Duodenal mucosa (tissue), 2 donors: ENCODE measurements at regions not wholly inside any gene's neighbourhood (a gene's known extent, or its start where the extent isn't known, plus 50 kb on each side); places are given as distances from the start of the nearest gene placed in this dataset.
"Not testable (repeated sequence)": the region's sequence is repeated elsewhere in the genome, so short reads cannot be mapped to it uniquely, and the experiment has no call there.

Source experiments
- H3K27ac ChIP-seq: one replicate; pipeline ENCODE4 v1.7.0; 2013; ENCODE audit warnings: low read depth, low read length
- H3K27me3 ChIP-seq, 2 donors: one replicate each; pipeline ENCODE4 v1.7.0; 2013; ENCODE audit warnings: low read length in 2 of 2, control low read depth in 1 of 2; ENCODE audit not compliant: insufficient read depth in 2 of 2, control insufficient read depth in 1 of 2
- H3K36me3 ChIP-seq, 2 donors: one replicate each; pipeline ENCODE4 v1.7.0; 2013; ENCODE audit warnings: low read length in 2 of 2, control low read depth in 1 of 2; ENCODE audit not compliant: insufficient read depth in 2 of 2, control insufficient read depth in 1 of 2
- H3K4me1 ChIP-seq, 2 donors: one replicate each; pipeline ENCODE4 v1.7.0; 2013; ENCODE audit warnings: low read length in 2 of 2, control low read depth in 1 of 2; ENCODE audit not compliant: insufficient read depth in 2 of 2, control insufficient read depth in 1 of 2
- H3K4me3 ChIP-seq, 2 donors: one replicate each; pipeline ENCODE4 v1.7.0; 2013; ENCODE audit warnings: low read length in 2 of 2, low read depth in 1 of 2
- H3K9ac ChIP-seq, 2 donors: one replicate each; pipeline ENCODE4 v1.7.0; 2013; ENCODE audit warnings: low read length in 2 of 2, low read depth in 1 of 2
- H3K9me3 ChIP-seq, 2 donors: one replicate each; pipeline ENCODE4 v1.7.0; 2013; ENCODE audit warnings: low read length in 2 of 2, control low read depth in 1 of 2; ENCODE audit not compliant: control insufficient read depth in 1 of 2

DNA sequence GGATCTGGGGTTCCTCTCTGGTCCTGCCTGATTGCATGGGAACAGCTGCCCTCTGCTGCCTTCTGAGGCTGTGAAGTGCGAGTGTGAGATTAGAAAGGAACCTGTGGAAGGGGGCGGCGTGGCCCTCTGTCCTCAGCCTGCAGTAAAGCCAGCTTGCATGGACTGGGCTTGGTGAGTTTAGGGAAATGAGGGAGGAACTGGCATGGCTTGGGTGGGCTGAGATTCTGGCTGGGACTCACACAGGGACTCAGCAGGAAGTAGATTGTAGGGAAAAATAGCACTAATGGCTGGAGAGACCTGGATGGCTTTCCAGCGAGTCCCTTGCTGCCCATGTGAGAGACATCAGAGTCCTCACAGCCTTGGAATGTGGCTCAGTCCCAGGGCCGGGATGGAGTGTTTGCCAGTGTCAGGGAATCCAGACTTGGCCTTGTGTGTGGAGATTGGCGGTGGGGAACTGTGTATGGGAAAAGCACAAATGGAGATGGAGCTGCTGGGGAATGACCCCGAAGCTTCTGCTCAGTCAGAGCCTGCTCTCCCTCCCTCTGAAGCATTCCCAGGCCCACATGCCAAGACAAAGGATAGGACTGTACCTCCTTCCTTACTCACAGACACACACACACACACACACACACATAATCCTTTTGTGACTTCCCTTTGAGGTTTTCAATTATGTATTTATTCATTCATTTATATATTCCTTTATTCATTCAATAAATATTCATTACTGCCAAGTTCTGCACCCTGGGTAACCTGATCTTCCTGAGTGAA lies 115.4 kb downstream of the ACAA2 start:
- Histone ChIP-seq H3K4me1 (no peaks in the 10 kb centered on the region), H3K27ac (no peak overlapping the region), H3K4me3 (no peak overlapping the region), H3K9me3 (no peaks in the 10 kb centered on the region), H3K9ac (no peak overlapping the region), H3K27me3 (no peaks in the 10 kb centered on the region), H3K36me3 (no peaks in the 10 kb centered on the region)

DNA sequence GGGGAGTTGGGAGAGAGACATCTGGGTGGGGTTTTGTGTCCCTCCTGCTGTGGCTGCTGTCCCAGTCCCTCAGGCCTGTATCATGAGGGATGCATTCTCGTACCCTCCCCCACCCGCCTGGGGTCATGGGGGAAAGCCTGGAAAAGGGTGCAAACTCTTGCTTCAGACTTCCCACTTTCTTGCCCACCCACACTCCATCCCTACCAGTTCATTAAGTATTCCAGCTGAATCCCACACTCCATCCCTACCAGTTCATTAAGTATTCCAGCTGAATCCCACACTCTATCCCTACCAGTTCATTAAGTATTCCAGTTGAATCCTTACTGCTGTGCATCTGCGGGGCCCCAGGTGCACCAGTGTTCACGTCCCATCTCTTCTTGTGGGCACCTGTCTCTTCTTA lies 116.3 kb downstream of the ACAA2 start:
- Histone ChIP-seq H3K27me3 (no peaks in the 10 kb centered on the region), H3K9me3 (no peaks in the 10 kb centered on the region), H3K9ac (no peak overlapping the region), H3K27ac (no peak overlapping the region), H3K4me1 (no peaks in the 10 kb centered on the region), H3K36me3 (no peaks in the 10 kb centered on the region), H3K4me3 (no peak overlapping the region)

DNA sequence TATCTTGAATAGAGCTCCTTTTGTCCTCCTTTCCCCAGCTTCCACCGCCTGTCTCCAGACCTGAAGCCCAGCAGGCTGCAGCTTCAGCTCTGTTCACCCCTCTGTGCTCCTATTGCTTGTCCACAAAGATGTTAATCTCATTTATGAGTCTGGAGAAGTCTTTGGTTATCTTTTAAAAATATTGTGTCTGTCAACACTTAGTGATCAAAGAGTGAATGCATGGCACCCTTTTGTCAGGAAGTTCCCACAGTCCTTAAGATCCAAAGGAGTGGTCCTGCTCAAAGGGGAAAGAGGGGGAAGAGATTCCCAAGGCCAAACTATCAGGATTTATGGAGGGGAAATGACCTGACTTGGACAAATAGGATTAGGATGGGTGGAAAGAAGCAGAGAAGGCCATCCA lies 118.9 kb downstream of the ACAA2 start:
- Histone ChIP-seq H3K27me3 (no peaks in the 10 kb centered on the region), H3K9ac (no peak overlapping the region), H3K4me1 (peaks cover 5 to 6% of the 10 kb centered on the region in 2 donors), H3K4me3 (no peak overlapping the region), H3K27ac (no peak overlapping the region), H3K36me3 (no peaks in the 10 kb centered on the region), H3K9me3 (no peaks in the 10 kb centered on the region)

DNA sequence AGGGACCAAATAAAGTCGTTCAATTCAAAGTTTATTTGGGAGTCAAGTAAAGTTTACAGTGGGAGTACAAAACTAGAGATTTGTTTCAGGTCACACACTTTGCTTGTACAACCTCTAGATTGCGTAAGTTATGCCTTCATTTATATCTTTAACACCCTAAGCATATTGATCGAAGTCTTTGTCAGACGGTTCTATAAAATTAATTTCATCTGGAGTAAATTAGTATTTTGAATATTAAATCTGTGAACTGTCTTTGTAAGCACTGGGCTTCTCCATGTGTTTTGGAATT lies 119.7 kb downstream of the ACAA2 start:
- H3K36me3 ChIP-seq: no peaks in the 10 kb centered on the region
- H3K4me3 ChIP-seq: no peak overlapping the region
- H3K9me3 ChIP-seq: no peaks in the 10 kb centered on the region
- H3K4me1 ChIP-seq: peaks cover 5 to 6% of the 10 kb centered on the region in 2 donors
- no peak overlapping the region for H3K9ac ChIP-seq
- H3K27me3 ChIP-seq: no peaks in the 10 kb centered on the region
- no peak overlapping the region for H3K27ac ChIP-seq

DNA sequence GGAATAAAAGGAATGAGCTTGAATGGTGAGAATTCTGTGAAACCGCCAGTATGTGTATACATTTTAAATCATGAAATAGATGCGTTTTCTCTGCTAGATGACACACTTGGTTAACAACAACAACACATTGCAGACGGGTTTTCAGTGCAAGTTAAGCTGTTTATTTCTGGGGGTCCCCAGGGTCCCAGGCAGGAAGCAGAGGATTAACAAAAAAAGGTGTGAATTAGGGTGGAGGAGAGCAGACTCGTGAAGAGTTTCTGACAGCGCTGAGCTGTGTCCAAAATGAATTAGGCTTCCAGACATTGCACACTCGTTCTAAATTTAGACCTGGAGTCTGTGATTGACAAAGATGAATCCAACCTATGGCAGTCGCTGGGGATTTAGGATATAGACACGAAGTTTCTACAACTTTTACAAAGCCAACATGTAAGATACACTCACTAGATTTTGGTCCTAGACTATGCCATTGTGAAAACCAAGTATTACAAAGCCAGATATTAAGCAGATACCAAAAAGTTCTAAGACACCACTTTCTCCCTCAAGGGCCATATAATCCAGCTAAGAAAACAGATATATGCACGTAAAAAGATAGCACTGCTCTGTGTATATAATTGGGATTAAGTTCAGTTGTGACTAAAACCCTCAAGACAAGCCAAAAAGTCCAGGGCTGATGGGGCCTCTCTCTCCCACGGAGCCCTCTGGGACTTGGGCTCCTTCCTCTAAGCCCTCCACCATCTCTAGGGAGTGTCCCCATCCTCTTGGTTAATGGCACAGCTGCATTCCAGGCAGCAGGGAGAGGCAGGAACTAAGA lies 120.2 kb downstream of the ACAA2 start:
- no peak overlapping the region for H3K9ac ChIP-seq
- no peak overlapping the region for H3K4me3 ChIP-seq
- no peak overlapping the region for H3K27ac ChIP-seq
- no peaks in the 10 kb centered on the region for H3K36me3 ChIP-seq
- H3K4me1 ChIP-seq: peaks cover 5 to 6% of the 10 kb centered on the region in 2 donors
- H3K9me3 ChIP-seq: no peaks in the 10 kb centered on the region
- no peaks in the 10 kb centered on the region for H3K27me3 ChIP-seq

DNA sequence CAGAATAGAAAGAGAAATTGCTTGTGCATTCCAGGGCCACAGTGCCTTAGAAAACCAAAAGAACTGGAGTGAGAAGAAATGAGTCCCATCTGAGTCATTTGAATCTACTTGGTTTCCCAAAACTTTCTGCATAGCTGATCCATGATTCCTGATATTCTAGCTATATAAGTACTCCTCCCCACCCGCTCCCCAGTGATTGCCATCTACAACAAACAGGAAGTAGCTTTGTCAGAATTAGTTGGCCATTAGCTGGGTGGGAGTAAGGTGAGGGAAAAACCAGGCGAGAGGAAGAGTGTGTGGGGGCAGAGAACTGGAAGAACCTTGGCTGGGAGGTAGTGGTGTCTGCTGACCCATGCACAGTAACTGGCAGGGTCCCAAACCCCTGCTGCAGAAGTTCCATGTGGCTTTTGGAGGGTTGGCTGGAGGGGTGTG lies 122.1 kb downstream of the ACAA2 start:
- Histone ChIP-seq H3K4me3 (peak overlapping the region; percentile 19 to 23), H3K36me3 (no peaks in the 10 kb centered on the region), H3K4me1 (peaks cover 5 to 6% of the 10 kb centered on the region in 2 donors), H3K27ac (no peak overlapping the region), H3K9ac (no peak overlapping the region), H3K9me3 (no peaks in the 10 kb centered on the region), H3K27me3 (no peaks in the 10 kb centered on the region)

DNA sequence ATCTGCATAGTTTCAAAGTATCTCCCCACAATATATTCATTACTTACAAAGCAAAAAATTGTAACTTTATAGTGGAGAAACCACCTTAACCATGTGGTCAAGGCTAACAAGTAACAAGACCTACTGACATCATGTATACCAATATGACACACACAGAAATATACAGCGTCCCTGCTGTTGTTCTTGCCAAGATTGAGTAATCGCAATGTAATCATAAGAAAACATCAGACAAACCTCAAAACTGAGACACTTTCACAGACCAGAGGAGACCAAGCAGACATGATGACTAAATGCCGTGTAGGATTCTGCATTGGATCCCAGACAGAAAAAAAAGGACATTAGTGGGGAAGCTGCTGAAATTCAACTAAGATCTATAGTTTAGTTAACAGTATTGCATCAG lies 123.0 kb downstream of the ACAA2 start:
- Histone ChIP-seq H3K4me3 (no peak overlapping the region), H3K36me3 (no peaks in the 10 kb centered on the region), H3K9ac (no peak overlapping the region), H3K4me1 (peaks cover 5 to 6% of the 10 kb centered on the region in 2 donors), H3K27ac (no peak overlapping the region), H3K9me3 (no peaks in the 10 kb centered on the region), H3K27me3 (no peaks in the 10 kb centered on the region)

DNA sequence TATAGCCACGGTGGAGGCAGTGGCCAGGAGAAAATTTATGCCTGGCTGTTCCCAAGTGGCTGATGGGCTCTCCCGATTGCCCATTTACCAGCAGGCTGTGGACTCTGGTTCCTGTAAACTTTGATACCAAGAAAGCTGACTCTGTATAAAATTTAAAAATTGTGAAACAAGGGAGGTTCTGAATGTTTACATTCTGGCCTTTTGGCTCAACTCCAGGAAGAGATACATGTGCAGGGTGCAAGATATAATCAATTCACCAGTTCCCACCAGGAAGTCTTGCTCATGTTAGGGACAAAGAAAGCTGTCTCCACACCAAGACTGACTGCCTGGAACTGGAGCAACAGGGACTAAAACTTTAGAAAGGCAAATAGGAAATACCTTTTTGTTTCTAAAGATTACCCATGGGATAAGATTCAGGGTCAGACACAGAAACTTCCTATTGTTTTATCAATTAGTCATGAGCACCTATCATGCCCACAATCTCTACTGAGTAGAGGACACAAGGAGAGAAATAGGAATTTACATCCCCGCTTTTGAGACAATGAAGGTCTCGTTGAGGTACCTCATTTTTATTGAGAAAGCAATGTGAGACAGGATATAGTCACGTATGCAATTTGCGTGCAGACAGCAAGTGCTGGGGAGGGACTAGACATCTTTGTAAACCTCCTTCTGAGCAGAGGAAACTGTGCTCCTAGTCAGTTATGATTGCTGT lies 123.5 kb downstream of the LIPG start:
- H3K27me3 ChIP-seq: no peaks in the 10 kb centered on the region
- no peaks in the 10 kb centered on the region for H3K4me1 ChIP-seq
- H3K9ac ChIP-seq: no peak overlapping the region
- H3K9me3 ChIP-seq: no peaks in the 10 kb centered on the region
- no peaks in the 10 kb centered on the region for H3K36me3 ChIP-seq
- H3K4me3 ChIP-seq: no peak overlapping the region
- H3K27ac ChIP-seq: no peak overlapping the region

DNA sequence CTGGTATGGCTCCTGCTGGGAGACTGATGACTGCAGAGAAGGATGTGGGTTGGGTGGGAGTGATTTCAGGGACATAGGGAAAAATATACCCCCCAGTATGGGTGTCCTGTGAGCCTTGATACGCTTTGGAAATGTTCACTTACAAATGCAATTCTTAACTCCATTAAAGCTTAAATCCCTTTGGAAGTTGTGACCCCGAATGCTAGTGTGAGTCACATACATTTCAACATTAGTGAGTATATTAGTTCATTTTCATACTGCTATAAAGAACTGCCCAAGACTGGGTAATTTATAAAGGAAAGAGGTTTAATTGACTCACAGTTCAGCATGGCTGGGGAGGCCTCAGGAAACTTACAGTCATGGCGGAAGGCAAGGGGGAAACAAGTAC lies 120.9 kb downstream of the LIPG start:
- peaks cover 9 to 10% of the 10 kb centered on the region in 2 donors for H3K4me1 ChIP-seq
- not testable (repeated sequence) for H3K9me3 ChIP-seq

DNA sequence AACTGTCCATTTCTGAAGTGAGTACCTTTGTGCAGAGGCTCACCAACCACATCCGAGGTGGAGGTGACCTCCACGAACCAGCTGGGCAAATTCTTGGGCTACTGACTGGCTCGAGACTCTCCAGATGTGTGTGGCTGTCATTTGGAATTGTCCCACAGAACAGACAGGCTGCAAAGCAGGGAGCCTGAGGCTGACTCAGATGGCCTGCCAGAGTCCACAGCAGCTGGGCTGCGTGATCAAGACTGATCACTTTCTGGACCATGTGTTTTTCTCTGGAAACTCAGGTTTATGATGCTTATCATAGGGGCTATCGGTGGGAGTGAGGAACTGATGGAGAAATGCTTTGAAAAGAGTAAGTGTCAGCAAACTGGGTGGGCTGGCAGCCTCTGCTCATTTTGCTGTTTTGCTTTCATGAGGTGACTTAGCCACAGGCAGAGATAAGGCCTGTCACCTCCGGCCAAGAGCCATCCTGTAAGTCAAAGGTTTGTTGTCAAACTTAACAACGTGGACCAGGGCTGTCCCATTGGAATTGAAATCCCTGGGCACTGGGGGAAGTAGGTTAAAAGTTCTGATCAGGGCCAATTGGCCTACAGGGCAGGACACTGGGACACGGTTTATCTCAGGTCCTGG lies 120.4 kb downstream of the LIPG start:
- H3K4me1 ChIP-seq: peaks cover 9 to 13% of the 10 kb centered on the region in 2 donors
- H3K9ac ChIP-seq: no peak overlapping the region
- no peak overlapping the region for H3K27ac ChIP-seq
- H3K36me3 ChIP-seq: no peaks in the 10 kb centered on the region
- no peak overlapping the region for H3K4me3 ChIP-seq
- no peaks in the 10 kb centered on the region for H3K9me3 ChIP-seq
- no peaks in the 10 kb centered on the region for H3K27me3 ChIP-seq

More for the DNA sequence above, 120.9 kb downstream of the LIPG start:
- not testable (repeated sequence) for H3K36me3 ChIP-seq, H3K9ac ChIP-seq, H3K4me3 ChIP-seq, H3K27ac ChIP-seq, H3K27me3 ChIP-seq
